Nucleus accumbens (tissue), 56 donors: ENCODE measurements at regions not wholly inside any gene's neighbourhood (a gene's known extent, or its start where the extent isn't known, plus 50 kb on each side); places are given as distances from the start of the nearest gene placed in this dataset.

Experiments
- DNase-seq, 56 donors: peaks; one replicate each; lab custom pipeline; 2025; lab: John Stamatoyannopoulos, UW

DNA sequence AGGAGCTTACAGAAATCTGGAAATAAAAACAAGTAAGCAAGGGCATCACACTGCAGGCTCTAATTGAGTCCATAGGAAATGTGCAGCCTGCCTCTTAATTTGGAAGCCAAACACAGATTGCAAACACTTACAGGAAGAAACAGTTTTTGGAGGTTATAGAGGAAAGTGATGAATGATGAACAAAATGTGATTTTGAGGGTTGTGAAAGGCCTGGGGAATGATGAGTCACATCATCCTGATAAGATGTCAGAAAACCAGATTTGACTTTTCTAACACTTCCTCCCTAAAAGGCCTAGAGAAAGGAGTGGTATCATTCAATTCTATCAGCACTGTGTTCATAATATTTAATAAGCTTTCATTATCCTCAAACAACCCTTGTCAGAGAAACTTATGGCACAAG is 96.6 kb upstream of the POU2AF2 start:
- no peak for DNase-seq

- DNase-seq, result no peak
These were observed 97.4 kb upstream of the POU2AF2 start for GRCh38 chr11:111148121-111148520.

DNA sequence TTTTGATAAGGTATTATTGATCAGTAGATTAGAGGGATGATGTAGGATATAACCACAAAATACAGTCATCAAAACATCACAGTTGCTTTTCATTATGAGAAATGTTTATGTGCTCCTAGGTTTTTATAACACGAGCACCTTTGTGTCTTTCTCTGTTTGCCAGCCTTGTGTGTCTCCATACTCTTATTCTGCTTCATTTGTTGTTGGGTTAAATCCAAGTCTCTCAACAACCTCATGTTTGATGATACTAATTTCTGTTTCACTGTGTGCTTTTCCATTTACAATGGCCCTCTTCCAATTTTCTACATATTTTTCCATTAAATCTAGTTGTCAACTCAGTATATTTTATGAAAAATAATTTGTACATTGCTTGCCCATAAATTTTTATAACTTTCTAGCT is 107.7 kb upstream of the POU2AF2 start:
- DNase-seq, result no peak

GRCh38 chr11:111135778-111136570 is 109.6 kb upstream of the POU2AF2 start:
- no peak for DNase-seq

- DNase-seq, result no peak
These were observed 110.4 kb upstream of the POU2AF2 start for GRCh38 chr11:111135101-111135500.

- DNase-seq, result no peak
These were observed 117.3 kb upstream of the POU2AF2 start for GRCh38 chr11:111128076-111128870.

- DNase-seq, result no peak
These were observed 120.8 kb upstream of the POU2AF2 start for GRCh38 chr11:111124724-111125123.

GRCh38 chr11:111123463-111124398 is 121.8 kb upstream of the POU2AF2 start:
- DNase-seq, result no peak

DNA sequence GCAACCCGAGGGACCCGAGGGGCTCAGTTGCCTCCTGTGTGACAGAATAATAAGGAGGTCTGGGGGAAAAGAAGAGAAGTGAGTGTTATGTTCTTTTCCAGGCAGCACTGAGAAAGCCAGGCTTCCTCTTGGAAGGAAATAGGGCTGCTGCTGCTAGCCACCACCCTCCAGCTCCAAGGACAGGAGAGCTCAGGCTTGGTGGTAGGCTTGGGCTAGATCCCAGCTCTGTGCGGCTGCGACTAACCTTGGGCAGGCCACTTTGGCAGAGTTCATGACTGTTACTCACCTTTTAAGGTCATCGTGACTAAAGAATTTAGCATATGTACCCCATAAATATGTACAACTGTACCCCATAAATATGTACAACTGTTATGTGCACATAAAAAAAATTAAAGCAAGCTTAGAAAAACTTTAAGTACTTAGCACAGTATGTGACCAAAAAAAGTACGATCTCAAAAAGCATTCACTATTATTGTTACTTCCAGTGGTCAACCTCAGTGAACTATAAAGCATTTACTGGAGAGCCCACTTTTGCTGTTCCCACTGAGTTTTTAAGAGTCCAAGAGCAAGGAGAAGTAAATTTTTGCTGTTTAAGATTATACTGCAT is 124.7 kb upstream of the POU2AF2 start:
- no peak for DNase-seq

GRCh38 chr11:111120161-111120560 is 125.4 kb upstream of the POU2AF2 start:
- peak in 1 of 56 donors; percentile 1 for DNase-seq

GRCh38 chr11:111119751-111120150 is 125.8 kb upstream of the POU2AF2 start:
- DNase-seq, result no peak

DNA sequence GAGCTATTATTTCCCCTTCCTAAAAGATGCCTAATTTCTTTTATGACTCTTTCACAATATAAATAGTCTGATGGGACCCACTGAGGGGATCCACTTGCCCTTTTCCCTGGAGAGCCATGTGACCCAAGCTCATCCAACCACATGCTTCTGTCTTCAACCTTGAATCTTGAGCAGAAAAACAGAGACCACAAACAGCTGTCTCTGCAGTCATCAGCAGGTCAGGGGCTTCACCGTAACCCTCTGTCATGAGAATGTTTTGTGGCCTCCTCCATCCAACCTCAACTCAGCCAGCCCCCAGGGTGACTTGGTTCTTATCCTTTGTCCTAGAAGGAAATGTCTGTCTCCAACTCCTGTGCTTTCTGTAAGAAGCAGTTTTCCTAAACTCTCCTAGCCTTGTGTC is 129.6 kb upstream of the POU2AF2 start:
- DNase-seq, result no peak

- DNase-seq, result no peak
These were observed 131.4 kb upstream of the POU2AF2 start for GRCh38 chr11:111114091-111114490.

DNA sequence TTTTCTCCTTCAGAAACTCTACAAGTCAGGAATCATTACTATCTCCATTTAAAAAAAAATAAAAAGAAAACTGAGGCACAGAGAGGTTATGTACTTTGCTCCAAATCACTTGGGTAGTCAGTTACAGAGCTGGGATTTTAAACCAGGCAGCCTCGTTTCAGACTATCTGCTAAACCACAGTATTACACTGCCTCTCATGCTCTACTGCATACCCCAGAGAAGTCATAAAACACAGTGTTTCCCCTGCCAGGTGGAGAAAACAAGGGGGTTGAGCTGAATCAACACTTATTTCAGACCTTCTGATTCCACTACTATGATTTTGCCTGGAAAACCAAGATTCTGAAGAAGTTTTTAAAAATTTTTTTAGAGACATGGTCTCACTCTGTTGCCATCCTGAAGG is 132.9 kb upstream of the POU2AF2 start:
- no peak for DNase-seq

GRCh38 chr11:111107501-111107900 is 138.0 kb upstream of the POU2AF2 start:
- no peak for DNase-seq

DNA sequence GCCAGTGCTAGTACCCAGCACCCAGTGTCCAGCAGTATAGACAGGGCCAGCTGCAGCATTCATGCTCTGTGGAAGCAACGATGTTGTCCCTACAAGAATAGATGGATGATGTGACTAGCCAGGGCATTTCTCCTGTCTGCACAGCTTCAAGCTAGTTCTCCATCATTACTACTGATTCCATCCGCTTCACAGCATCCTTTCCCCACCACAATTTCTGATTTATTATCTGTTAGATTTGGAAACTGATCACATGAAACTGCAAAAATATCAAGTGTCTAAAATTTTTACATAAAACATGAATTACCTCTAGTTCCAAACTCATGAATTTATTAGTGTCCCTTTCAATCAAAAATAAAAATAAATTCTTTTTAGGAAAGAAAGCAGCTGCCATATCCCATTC is 138.9 kb upstream of the POU2AF2 start:
- DNase-seq, result no peak

GRCh38 chr11:111105566-111105965 is 140.0 kb upstream of the POU2AF2 start:
- DNase-seq, result peak in 10 of 56 donors; percentile 1 to 45 (median 28)

DNA sequence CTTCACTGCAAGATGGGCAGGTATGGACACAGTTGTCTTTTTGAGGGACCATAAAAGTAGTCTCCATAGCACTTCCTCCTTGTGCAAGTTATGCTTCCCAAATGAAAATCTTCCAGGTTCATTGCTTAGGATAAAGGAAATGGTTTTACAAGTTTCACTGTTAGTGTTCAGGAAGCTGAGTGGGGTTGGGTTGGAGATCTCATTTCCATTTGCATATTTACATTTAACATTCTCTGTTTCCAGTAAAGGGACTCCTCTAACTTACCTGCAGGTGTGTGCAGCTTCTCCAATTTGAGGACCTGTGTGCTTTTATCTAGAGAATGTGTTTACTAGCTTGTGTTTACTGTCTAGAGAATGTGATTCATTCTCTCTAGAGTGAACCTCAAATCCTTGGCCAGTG is 141.3 kb upstream of the POU2AF2 start:
- no peak for DNase-seq

GRCh38 chr11:111101881-111102280 is 143.6 kb upstream of the POU2AF2 start:
- DNase-seq, result no peak

DNA sequence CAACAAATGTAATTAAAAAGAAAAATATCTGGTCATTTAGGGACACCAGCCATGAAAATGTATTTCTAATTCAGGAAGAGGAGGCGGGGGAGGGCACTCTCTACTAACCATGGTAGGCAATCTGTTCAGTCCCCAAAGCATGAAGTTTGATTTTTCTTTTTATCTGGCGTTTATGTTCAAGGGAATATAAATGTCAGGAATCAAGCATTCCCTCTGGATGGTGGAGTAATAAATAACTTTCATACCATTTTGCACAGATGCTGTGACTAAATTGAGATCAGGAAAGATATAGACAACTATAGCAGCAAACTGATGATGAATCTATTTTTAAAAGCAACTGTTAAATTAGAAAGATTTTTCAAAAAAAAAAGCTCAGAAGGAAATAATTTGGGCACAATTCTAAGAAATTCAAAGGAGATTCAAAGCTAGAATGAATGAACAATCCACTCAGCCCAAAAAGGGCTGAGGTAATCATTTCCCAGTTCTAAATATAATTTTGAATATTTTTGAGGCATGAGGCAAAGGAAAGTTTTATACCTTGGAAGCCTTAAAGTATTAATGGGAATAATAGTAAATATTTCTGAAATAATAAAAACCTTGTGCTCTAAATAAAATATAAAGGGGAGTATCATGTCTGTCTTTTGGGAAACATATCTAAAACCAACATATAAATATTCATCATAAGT is 146.4 kb upstream of the POU2AF2 start:
- no peak for DNase-seq
